K562 (cell line): ENCODE measurements at regions not wholly inside any gene's neighbourhood (a gene's known extent, or its start where the extent isn't known, plus 50 kb on each side); places are given as distances from the start of the nearest gene placed in this dataset.

Source experiments
- LARP7 ChIP-seq: fragments of 450-650 bp; IDR thresholded peaks from 2 replicates; pipeline ENCODE4 v1.6.1; 2016
- NCOA6 ChIP-seq: fragments of 450-650 bp; IDR thresholded peaks from 2 replicates; pipeline ENCODE4 v1.6.1; 2017; ENCODE audit warnings: mild to moderate bottlenecking
- NFE2 ChIP-seq: IDR thresholded peaks from 2 replicates; pipeline ENCODE4 v1.6.1; 2014; ENCODE audit warnings: antibody characterized with exemption, low read depth
- NFXL1 ChIP-seq: fragments of 450-650 bp; formaldehyde crosslinking; IDR thresholded peaks from 2 replicates; pipeline ENCODE4 v1.4.0; 2021; ENCODE audit warnings: mild to moderate bottlenecking
- SIRT6 ChIP-seq: IDR thresholded peaks from one replicate; pipeline ENCODE4 v1.6.1; 2012; ENCODE audit warnings: low read depth, mild to moderate bottlenecking, control low read depth, inconsistent platforms, low read length, moderate library complexity
- TSC22D4 ChIP-seq: fragments of 450-650 bp; IDR thresholded peaks from 2 replicates; pipeline ENCODE4 v1.6.1; 2016; ENCODE audit warnings: missing genetic modification characterization, missing biosample characterization, control low read depth
- ZNF197 ChIP-seq: fragments of 200-800 bp; sonication (Bioruptor generic); IDR thresholded peaks from 2 replicates; pipeline ENCODE4 v1.6.1; 2016; ENCODE audit warnings: low read depth, missing genetic modification characterization, missing compliant biosample characterization
- ZNF263 ChIP-seq: sonication (generic); formaldehyde crosslinking; IDR thresholded peaks from 2 replicates; pipeline ENCODE4 v1.8.0; 2022; ENCODE audit warnings: mild to moderate bottlenecking, missing genetic modification reagents, borderline replicate concordance
- ZNF408 ChIP-seq: fragments of 250-450 bp; sonication (Bioruptor Pico); IDR thresholded peaks from 2 replicates; pipeline ENCODE4 v1.4.0; 2020; ENCODE audit warnings: low read depth, mild to moderate bottlenecking, moderate library complexity
- ZNF41 ChIP-seq: fragments of 250-450 bp; sonication (Bioruptor Pico); conservative IDR thresholded peaks from 2 replicates; pipeline ENCODE4 v1.4.0; 2020; ENCODE audit warnings: mild to moderate bottlenecking
- ZNF699 ChIP-seq: fragments of 250-450 bp; sonication (Bioruptor Pico); IDR thresholded peaks from 2 replicates; pipeline ENCODE4 v1.8.0; 2021; ENCODE audit warnings: mild to moderate bottlenecking, moderate library complexity; ENCODE audit not compliant: insufficient replicate concordance
- TF ChIP-seq, protein P1 (sequence below): IDR thresholded peaks from 3 replicates; pipeline ENCODE4 v1.6.1; 2011; ENCODE audit warnings: borderline replicate concordance, mild to moderate bottlenecking, moderate library complexity; ENCODE audit not compliant: insufficient read length; ENCODE audit errors: extremely low read depth
- TF ChIP-seq, protein P2 (sequence below): fragments of 250-450 bp; sonication (Bioruptor Pico); IDR thresholded peaks from 2 replicates; pipeline ENCODE4 v1.4.0; 2020
- TF ChIP-seq, protein P3 (sequence below), 3 experiments: IDR thresholded peaks in 2 of 3; conservative IDR thresholded peaks in 1 of 3; 2 replicates each; pipeline ENCODE4 v1.5.1; 2011 to 2012; ENCODE audit warnings: low read length in 3 of 3, mild to moderate bottlenecking in 3 of 3, control low read depth in 2 of 3, improper control_type of control experiment in 1 of 3, inconsistent platforms in 1 of 3, low read depth in 1 of 3, mixed read lengths in 1 of 3, moderate library complexity in 1 of 3; ENCODE audit not compliant: insufficient read depth in 2 of 3
- TF ChIP-seq, protein P4 (sequence below): fragments of 250-450 bp; sonication (Bioruptor Pico); IDR thresholded peaks from 2 replicates; pipeline ENCODE4 v1.4.0; 2020; ENCODE audit warnings: mild to moderate bottlenecking, moderate library complexity, borderline replicate concordance
- TF ChIP-seq, protein P5 (sequence below): sonication (generic); formaldehyde crosslinking; IDR thresholded peaks from 2 replicates; pipeline ENCODE4 v1.8.0; 2022; ENCODE audit warnings: mild to moderate bottlenecking, missing genetic modification reagents
- TF ChIP-seq, protein P6 (sequence below): fragments of 250-450 bp; sonication (Bioruptor Pico); IDR thresholded peaks from 2 replicates; pipeline ENCODE4 v1.8.0; 2022; ENCODE audit warnings: moderate library complexity, mild to moderate bottlenecking, inconsistent platforms

DNA sequence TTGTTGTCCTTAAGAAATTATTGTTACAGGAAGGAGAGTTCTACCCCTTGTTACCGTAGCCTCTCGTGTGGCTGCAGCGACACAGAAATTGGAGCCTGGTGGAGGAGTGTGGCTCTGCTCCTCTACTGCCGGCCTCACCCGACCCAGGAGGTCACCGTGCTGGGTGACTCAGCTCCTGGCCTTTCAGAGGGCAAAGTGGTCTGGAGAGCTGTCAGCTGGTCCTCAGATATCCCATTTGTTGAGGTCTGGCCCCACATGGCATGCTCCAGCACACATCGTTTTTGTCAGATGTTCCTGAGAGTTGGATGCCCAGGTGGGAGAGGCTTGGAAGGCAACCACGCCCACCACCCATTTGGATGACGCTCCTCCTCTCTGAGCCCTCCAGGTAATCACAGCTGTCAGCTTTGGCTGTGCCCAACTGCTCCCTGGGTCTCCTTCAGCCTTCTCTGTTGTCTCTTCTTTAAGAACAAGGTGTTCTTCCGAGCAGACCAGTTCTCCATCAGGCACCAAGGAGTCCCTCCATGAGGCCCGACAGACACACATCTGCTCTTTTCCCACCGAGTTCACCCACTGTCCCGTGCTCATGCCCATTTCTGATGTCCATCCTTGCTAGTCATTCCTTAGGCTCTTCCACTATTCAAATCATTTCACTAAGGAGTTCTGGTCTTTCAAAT, 80.3 kb downstream of the RAMP3 start (continued):
- TF ChIP-seq, protein P1, sequence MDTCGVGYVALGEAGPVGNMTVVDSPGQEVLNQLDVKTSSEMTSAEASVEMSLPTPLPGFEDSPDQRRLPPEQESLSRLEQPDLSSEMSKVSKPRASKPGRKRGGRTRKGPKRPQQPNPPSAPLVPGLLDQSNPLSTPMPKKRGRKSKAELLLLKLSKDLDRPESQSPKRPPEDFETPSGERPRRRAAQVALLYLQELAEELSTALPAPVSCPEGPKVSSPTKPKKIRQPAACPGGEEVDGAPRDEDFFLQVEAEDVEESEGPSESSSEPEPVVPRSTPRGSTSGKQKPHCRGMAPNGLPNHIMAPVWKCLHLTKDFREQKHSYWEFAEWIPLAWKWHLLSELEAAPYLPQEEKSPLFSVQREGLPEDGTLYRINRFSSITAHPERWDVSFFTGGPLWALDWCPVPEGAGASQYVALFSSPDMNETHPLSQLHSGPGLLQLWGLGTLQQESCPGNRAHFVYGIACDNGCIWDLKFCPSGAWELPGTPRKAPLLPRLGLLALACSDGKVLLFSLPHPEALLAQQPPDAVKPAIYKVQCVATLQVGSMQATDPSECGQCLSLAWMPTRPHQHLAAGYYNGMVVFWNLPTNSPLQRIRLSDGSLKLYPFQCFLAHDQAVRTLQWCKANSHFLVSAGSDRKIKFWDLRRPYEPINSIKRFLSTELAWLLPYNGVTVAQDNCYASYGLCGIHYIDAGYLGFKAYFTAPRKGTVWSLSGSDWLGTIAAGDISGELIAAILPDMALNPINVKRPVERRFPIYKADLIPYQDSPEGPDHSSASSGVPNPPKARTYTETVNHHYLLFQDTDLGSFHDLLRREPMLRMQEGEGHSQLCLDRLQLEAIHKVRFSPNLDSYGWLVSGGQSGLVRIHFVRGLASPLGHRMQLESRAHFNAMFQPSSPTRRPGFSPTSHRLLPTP: no peak
- TF ChIP-seq LARP7 (no peak), NCOA6 (no peak), NFE2 (peak; percentile 71), ZNF699 (CRISPR knock-in tag) (no peak), ZNF197 (no peak), ZNF41 (CRISPR knock-in tag) (no peak), SIRT6 (no peak), NFXL1 (CRISPR knock-in tag) (no peak), TSC22D4 (tag) (no peak), ZNF408 (CRISPR knock-in tag) (no peak), ZNF263 (CRISPR knock-in tag) (no peak)
- TF ChIP-seq, protein P2, sequence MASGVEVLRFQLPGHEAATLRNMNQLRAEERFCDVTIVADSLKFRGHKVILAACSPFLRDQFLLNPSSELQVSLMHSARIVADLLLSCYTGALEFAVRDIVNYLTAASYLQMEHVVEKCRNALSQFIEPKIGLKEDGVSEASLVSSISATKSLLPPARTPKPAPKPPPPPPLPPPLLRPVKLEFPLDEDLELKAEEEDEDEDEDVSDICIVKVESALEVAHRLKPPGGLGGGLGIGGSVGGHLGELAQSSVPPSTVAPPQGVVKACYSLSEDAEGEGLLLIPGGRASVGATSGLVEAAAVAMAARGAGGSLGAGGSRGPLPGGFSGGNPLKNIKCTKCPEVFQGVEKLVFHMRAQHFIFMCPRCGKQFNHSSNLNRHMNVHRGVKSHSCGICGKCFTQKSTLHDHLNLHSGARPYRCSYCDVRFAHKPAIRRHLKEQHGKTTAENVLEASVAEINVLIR (CRISPR knock-in tag): no peak
- TF ChIP-seq, protein P3, sequence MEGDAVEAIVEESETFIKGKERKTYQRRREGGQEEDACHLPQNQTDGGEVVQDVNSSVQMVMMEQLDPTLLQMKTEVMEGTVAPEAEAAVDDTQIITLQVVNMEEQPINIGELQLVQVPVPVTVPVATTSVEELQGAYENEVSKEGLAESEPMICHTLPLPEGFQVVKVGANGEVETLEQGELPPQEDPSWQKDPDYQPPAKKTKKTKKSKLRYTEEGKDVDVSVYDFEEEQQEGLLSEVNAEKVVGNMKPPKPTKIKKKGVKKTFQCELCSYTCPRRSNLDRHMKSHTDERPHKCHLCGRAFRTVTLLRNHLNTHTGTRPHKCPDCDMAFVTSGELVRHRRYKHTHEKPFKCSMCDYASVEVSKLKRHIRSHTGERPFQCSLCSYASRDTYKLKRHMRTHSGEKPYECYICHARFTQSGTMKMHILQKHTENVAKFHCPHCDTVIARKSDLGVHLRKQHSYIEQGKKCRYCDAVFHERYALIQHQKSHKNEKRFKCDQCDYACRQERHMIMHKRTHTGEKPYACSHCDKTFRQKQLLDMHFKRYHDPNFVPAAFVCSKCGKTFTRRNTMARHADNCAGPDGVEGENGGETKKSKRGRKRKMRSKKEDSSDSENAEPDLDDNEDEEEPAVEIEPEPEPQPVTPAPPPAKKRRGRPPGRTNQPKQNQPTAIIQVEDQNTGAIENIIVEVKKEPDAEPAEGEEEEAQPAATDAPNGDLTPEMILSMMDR (IDR thresholded peaks at IDR 0.05 in 2 of 3, conservative IDR thresholded peaks at IDR 0.05 in 1 of 3; ENCODE audit: insufficient read depth in 2 of 3, low read depth in 1 of 3, low read length in 3 of 3): peak in 1 of 3 experiments; percentile 19; a peak in 1 of 6 replicates
- TF ChIP-seq, protein P4, sequence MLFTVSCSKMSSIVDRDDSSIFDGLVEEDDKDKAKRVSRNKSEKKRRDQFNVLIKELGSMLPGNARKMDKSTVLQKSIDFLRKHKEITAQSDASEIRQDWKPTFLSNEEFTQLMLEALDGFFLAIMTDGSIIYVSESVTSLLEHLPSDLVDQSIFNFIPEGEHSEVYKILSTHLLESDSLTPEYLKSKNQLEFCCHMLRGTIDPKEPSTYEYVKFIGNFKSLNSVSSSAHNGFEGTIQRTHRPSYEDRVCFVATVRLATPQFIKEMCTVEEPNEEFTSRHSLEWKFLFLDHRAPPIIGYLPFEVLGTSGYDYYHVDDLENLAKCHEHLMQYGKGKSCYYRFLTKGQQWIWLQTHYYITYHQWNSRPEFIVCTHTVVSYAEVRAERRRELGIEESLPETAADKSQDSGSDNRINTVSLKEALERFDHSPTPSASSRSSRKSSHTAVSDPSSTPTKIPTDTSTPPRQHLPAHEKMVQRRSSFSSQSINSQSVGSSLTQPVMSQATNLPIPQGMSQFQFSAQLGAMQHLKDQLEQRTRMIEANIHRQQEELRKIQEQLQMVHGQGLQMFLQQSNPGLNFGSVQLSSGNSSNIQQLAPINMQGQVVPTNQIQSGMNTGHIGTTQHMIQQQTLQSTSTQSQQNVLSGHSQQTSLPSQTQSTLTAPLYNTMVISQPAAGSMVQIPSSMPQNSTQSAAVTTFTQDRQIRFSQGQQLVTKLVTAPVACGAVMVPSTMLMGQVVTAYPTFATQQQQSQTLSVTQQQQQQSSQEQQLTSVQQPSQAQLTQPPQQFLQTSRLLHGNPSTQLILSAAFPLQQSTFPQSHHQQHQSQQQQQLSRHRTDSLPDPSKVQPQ (CRISPR knock-in tag): no peak
- TF ChIP-seq, protein P5, sequence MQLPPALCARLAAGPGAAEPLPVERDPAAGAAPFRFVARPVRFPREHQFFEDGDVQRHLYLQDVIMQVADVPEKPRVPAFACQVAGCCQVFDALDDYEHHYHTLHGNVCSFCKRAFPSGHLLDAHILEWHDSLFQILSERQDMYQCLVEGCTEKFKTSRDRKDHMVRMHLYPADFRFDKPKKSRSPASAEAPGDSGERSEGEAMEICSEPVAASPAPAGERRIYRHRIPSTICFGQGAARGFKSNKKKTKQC (CRISPR knock-in tag): 0 out of 2 replicates have a peak, but pooled peaks have one; percentile 38
- TF ChIP-seq, protein P6, sequence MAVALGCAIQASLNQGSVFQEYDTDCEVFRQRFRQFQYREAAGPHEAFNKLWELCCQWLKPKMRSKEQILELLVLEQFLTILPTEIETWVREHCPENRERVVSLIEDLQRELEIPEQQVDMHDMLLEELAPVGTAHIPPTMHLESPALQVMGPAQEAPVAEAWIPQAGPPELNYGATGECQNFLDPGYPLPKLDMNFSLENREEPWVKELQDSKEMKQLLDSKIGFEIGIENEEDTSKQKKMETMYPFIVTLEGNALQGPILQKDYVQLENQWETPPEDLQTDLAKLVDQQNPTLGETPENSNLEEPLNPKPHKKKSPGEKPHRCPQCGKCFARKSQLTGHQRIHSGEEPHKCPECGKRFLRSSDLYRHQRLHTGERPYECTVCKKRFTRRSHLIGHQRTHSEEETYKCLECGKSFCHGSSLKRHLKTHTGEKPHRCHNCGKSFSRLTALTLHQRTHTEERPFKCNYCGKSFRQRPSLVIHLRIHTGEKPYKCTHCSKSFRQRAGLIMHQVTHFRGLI (CRISPR knock-in tag): no peak
